NAMALWA (cell line): ENCODE measurements at regions not wholly inside any gene's neighbourhood (a gene's known extent, or its start where the extent isn't known, plus 50 kb on each side); places are given as distances from the start of the nearest gene placed in this dataset.
"Not testable (repeated sequence)": the region's sequence is repeated elsewhere in the genome, so short reads cannot be mapped to it uniquely, and the experiment has no call there.

Experiments
- DNase-seq: peaks from one replicate; pipeline ENCODE4 v3.0.0-alpha.2; 2015; ENCODE audit warnings: low spot score

DNA sequence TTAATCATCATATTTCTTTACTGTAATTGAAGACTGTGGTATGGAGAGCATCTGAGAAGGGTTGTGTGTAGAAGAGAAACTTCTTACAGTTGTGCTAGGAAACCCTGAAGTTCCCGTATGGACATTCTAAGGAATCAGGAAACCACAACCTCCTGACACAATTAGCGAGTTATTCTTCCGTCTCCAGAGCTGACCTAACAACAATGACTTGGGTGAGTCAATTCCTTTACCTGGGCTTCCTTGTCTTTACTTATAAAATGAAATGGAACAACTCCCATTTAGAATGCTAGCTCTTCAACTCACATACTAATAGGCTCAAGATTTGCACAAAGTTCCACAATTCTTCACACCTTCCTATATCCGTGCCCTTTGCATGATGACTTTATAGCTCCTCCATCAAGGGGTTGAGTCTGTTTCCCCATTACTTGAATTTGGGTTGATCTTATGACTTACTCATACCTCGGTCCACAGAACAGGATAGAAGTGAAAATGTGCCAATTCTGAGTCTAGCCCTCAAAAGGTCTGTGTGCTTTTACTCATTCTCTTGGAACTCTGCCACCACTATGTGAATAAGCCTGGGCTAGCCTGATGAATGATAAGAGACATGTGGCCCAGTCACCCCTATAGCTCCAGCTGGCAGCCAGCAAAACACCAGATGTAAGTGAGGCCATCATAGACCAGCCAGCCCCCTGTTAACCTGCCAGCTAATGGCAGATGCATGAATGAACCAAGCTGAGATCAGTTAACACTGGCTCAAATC lies 459.4 kb downstream of the ETNK1 start:
- no peak for DNase-seq

DNA sequence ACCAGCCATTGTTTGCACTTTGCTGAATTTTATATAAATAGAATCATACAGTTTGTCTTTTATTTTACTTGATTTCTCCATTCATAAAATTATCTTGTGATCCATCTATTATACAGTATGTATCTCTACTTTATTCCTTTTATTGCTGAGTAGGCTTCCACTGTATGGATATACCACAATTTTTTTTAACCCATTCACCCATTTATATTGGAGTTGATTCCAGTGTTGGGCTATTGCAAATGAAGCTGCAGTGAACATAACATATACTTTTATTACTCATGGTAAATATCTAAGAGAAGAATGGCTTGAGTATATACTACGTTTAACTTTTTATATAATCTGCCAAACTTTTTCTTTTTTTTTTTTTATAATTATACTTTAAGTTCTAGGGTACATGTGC lies 463.6 kb downstream of the ETNK1 start:
- no peak for DNase-seq

DNA sequence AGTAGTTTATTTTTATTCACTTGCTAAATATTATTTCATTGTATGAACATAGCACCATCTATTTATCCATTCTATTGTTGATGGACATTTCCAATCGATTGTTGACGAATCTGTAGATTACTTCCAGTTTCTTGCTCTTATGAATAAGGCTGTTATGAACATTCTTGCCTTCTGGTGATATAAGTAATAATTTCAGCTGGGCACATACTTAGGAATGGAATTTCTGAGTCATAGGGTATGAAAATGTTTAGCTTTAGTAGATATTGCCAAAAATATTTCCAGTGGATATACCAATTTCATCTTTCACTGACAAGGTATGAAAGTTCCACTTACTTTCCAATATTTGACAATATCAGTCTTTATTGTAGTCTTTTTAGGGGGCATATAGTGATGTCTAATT lies 468.5 kb downstream of the ETNK1 start:
- no peak for DNase-seq

DNA sequence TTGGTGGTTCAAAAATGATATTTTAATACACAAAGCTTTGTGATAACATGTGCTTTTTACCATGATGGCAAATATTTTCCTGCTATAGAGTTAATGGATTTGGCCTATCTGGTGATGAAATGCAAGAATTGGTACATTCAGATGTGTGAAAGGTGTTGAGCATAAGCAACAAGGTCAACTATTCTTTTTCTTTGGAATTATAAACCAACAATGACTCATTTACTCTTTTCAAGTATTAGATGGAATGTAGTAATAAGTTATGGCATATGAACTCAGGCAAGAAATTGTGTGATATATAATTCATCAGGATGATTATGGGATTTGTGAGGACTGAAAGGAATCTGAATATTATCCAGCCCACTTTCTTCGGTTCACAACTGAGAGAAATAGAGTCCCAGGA lies 471.4 kb downstream of the ETNK1 start:
- no peak for DNase-seq

DNA sequence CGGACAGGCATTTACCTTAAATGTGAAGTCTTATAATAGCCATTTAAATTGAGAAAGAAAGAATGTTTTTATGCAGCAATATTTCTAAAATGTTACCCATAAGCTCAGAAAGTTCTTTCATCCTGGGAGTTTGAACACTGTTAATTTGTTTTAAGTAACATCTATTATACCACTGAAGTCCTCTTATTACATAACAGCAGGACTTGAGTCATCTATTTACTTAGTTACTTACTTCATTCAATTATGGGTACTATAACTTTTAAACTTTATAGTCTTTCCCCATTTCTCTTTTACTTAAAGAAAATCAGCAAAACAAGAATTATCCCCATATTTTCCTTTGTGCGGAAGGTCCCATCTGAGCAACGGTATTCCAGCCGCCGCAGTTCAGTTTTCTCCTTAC lies 473.1 kb downstream of the ETNK1 start:
- no peak for DNase-seq

DNA sequence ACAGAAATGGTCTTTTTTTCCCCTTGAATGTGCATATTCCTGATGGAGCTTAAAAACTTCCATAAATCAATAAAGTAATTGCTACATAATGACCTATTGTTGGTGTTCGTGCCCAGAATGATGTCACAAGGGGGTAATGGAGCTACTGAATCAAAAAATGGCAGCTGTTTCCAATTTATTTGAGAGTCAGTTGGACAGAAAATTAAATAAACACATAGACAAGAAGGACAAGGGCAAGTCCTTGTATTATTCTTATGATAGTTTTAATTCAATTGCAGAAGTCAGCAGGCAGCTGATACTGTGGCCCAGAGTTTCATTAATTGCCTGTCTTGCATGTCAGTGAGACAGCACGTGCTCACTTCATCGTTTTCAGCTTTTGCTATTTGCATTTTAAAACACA lies 473.5 kb downstream of the ETNK1 start:
- DNase-seq: no peak

DNA sequence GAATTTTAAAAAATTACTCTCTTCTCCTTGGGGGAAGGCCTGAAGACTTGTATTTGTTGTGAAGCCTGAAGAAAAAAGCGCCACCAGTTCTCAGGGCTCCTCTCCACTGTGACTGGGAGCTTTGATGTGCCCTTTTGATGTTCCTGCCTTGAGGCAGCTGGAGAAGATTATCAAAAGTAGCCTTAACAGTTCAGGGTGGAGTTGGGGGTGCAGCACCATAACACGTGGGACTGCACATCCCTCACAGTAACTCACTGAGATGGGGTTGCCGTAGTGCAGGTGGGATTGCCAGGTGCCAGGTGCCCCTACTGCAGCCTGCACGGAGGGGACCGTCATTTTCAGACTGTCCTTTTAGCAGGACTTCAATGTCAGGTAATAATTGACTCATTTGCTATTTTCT lies 474.1 kb downstream of the ETNK1 start:
- no peak for DNase-seq

DNA sequence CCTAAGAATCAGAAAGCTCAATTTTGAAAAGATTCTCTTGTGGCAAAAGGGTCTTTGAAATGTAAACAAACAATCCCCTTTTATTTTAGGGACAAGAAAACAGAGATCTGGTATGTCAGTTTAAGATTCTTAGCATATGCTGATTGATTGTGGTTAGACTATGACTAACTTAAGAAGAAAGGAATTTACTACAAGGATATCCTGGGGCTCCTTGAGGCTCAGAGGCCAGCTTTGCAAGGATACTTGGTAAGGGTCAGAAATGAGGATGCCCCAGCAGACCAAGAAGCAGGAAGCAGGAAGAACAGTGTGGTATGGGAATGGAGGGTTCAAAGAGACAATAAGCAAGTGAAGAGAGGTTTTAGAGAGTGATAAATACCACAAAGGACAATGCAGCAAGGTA lies 474.6 kb downstream of the ETNK1 start:
- DNase-seq: no peak

DNA sequence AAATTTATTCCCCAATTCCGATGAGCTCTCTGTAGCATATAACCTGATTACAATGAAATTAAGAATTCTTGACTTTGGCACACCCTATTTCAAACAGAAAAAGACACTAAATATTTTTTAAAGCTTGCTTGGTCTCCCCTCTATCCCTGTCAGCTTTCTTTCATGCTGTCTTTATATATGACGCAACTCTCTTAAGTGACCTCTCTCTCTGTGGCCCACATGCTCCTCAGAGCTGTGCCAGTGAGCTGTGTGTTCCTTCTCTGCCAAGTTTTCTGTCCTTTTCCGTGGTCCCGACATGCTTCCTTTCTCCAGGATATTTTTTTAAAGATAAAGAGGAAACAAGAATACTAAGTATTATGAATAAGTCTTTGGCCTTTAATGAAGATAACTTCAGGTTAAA lies 484.0 kb downstream of the ETNK1 start:
- DNase-seq: no peak

DNA sequence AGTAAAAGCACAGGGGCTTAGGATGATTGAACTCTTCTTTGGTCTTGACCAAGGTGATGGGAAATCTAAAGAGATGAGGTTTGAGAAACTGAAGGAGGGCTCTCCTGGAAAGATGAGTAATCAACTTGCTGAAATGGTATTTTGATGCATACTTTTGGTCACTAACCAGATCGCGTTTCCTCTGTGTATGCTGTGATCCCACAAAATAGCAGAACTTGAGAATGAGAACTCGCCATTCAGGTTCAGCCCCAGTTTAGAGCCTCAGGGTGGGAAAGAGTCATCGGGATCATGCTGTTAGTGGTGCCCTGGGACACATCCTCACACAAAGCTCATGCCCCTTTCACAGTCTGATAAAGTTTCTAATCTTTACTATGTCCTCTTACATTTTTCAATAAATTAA lies 488.8 kb downstream of the ETNK1 start:
- DNase-seq: no peak

DNA sequence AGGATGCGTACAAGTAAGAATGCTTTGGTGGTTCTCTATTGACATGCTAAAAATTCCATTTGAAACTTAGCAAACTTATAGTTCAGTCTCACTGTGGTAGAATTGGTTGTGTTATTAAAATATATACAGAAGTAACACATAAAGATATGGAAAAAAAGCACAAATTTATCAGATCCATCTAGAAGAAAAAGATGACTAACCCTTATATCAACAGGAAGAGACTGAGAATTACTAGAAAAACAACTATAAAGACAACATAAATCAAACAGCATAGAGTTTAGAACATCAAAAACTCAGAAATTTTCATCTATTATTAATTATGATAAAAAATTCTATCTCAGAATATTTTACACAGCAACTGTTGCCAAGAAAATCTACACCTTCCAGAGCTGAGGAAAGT lies 491.0 kb downstream of the ETNK1 start:
- DNase-seq: no peak

DNA sequence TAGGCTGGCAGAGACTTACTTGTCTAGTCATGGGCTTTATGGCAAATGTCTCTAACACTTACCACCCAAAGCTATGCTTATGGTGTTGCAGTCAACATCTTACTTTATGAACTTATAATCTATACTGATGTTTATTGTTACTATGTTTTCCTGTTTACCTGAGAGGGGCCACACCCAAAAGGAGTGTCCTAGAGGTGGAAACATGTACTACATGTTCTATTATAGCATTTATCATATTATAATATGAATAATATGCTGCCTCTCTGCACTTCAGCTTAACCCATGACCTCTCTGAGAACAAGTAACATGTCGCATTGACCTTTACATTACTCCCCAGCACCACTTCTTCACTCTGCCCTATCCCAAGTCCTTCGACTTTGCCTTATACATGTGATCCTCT lies 501.8 kb downstream of the ETNK1 start:
- DNase-seq: no peak

DNA sequence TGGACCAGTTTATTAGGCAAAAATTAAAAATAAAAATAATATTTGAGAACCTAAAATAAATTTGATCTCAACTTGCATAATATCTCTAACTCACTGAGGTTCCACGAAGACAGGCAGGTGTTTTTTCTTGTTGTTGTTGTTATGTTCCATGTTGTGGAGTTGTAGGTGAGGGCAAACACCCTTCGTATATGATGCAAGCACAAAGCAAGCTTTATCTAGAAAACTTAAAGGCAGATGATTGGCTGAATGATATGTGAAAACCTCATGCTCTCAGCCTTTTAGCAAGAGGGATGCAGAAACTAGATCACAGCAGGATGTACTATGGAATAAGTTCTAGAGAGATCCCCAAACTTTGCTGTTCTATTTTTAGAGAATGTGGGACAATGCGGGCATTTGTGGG lies 502.7 kb downstream of the ETNK1 start:
- no peak for DNase-seq

DNA sequence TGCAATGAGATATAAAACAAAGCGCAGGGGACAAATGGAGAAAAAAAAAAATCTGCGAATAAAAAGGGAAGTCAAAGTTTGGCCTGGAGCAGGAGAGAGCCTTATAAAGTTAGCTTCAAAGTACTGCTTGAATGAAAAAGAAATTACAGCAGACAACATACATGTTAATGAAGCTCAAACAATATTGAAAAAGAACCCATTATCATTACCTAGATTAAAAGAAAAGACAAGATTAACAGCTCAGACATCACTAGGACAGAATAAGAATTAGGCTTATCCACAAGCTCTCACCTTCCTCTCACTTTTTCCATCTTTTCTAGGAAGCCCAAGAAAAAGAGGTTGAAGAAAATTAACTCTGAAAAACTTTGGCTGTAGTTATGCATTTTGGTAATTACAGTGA lies 503.5 kb downstream of the ETNK1 start:
- DNase-seq: no peak

DNA sequence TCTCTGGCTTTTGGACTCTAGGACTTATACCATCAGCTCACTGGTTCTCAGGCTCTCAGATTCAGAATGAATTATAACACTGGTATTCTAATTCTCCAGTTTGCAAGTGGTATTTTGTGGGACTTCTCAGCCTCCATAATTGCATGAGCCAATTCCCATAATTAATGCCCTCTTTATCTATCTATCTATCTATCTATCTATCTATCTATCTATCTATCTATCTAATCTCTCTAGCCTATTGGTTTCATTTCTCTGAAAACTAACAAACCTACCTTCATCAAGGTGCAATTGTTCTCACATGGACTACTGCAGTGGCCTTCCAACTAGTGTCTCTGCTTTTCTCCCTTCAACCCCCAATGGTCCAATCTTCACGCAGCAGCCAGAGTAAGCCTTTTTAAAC lies 507.4 kb downstream of the ETNK1 start:
- no peak for DNase-seq

DNA sequence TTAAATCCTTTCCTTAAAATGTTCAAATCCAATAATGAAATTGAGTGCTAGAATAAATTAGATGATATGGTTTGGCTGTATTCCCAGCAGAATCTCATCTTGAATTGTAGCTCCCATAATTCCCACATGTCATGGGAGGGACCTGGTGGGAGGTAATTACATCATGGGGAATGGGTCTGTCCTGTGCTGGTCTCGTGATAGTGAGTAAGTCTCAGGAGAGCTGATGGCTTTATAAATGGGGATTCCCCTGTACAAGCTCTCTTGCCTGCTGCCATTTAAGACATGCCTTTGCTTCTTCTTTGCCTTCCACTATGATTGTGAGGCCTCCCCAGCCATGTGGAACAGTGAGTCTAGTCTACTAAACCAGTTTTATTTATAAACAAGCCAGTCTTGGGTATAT lies 508.5 kb downstream of the ETNK1 start:
- no peak for DNase-seq

DNA sequence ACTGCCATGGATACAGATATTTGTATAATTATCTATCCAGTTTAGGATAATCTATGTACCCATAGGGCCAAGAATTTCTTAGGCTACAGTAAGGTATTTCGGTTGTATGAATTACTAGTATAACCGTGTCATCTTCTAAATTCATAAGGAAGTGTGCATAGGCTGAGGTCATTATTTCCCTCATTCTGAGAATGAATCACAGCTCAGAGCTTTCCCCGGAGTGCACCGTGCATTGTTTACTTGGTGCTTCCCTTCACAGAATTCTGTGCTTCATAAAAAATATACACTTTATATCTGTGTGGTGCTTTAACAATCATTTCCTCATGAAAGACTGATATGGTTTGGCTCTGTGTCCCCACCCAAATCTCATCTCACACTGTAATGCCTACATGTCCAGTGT lies 514.1 kb downstream of the ETNK1 start:
- no peak for DNase-seq

DNA sequence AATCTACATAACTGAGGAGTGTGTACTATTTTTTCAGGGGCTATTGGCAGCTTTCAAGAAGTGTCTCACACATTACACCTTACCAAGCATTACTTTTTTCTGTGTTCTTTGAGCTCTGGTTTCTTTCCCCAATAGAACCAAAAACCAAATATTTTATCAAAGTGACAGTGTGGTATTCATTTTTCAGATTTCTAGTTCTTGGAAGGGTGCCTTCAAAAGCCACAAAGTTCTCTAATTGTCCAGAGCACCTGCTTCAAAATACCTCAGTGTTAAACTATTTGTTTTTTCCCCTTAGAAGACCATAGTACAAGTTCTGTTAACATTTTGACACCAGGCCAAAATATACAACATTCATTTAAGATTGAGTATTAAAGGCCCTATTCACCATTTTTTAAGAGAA lies 515.7 kb downstream of the ETNK1 start:
- DNase-seq: no peak

DNA sequence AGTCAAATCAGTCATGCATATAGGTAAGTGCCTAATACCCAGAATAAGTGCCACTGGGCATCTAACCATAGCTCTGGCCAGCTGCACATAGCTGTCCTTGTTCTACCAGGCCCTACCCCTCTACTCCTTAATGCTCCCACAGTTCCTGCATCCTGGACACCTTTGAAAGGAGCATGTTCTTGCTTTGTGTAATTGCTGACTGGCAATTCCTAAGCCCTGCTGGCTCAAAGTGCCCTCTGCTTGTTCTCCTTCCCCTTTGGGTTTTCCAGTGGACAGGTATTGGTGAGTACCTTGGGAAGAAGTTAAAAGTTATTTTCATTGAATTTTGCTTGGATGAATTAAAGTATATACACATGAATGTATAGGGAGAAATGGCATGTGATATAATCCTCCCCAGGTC lies 516.4 kb downstream of the ETNK1 start:
- DNase-seq: no peak

DNA sequence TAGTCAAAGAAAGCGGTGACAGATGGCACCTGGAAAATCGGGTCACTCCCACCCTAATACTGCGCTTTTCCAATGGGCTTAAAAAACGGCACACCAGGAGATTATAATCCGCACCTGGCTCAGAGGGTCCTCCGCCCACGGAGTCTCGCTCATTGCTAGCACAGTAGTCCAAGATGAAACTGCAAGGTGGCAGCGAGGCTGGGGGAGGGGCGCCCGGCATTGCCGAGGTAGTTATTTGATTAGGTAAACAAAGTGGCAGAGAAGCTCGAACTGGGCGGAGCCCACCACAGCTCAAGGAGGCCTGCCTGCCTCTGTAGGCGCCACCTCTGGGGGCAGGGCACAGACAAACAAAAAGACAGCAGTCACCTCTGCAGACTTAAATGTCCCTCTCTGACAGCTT lies 521.1 kb downstream of the ETNK1 start:
- DNase-seq: not testable (repeated sequence)

DNA sequence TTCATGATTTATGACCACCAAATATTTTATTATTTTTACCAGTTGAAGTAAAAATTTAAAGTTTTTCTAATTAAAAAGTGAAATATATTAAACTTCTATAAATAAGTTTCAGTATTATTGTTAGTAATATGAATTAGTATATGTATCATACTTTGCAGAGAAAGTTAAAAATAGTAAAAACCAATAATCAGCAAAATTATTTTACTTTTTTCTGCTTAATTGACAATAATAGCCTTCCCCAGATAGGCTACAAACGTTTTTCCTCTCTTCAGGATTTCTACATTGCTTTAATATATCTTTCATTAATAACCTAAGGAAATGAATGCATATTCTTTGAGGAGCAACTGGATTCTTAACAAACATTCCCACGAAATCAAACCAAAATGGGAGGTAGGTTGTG lies 543.5 kb downstream of the ETNK1 start:
- DNase-seq: no peak

DNA sequence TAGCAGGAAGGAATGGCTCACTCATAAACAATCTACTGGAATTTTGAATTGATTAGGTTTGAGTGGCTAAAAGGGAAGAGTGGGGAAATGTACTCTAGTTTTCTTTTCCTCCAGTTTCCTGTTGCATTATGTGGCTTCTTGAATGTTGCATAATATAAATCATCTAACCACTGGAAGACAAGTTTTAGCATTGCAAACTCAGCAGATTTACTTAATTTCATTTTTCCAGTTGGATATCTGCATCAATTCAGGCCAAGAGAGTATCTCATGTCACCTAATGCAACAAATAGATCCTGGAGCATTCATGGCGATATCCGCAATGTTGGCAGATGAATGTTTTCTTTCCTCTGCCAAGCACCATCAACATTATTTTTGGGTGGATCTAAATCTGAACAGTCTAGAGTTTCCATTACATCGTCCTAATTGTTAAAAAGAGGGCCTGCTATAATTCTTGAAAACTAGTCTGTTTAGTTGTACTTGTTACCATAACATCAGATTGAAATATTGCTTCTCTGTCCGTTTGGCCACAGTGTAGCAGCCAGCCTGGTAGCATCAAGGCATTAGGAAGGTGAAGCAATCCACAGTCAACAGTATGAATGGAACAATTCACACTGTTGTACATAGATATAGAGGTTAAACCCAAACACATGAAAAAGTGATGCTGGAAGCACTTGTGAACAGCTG lies 544.2 kb downstream of the ETNK1 start:
- no peak for DNase-seq

DNA sequence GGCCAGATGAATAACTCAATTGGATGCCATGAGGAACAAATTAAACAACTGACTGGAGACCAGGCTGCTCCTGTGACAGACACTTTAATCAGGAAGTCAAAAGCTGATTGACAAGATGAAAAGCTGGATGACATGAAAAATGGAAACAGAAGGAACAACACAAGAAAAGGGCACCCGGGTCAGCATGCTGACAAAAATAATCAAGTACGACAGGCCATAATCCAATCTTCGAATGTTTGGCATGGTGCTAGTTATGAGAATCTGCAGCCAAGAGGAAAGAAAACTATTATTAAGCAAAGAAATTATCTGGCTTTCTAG lies 544.7 kb downstream of the ETNK1 start:
- no peak for DNase-seq

DNA sequence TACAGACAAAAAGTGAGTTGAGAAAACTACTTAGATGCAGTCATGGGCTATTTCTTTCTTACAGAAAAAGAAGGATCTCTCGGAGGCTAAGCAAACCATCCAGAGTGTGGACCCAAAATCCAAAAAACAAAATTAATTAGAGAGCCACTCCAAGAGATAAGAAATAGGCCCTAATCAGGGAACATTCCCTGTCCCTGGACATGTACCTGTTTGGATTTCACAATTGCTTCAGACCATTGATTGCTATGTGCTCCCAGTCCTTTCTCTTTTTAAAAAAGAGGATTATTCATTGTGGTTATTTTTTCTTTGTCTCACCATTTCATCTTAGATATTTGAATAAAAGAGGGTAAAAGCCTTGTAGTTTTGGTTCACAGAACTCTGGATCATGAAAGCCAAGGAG lies 549.9 kb downstream of the ETNK1 start:
- no peak for DNase-seq
